Mucosa of descending colon (tissue), 3 donors: ENCODE measurements at regions not wholly inside any gene's neighbourhood (a gene's known extent, or its start where the extent isn't known, plus 50 kb on each side); places are given as distances from the start of the nearest gene placed in this dataset.

ENCODE experiments used
- ATAC-seq: fragments of 200-7000 bp; cut with Tn5 transposase; one replicate; pipeline ENCODE4 v1.9.1; 2020; ENCODE audit warnings: mild to moderate bottlenecking, moderate library complexity
- DNase-seq, 3 donors: peaks; one replicate each; pipeline ENCODE4 v3.0.0-alpha.2; 2020
- H3K36me3 ChIP-seq: fragments of 200-600 bp; one replicate; pipeline ENCODE4 v1.8.0; 2021; ENCODE audit warnings: low read depth, mild to moderate bottlenecking
- H3K4me1 ChIP-seq: fragments of 200-600 bp; one replicate; pipeline ENCODE4 v1.8.0; 2021; ENCODE audit warnings: low read depth, mild to moderate bottlenecking
- H3K4me3 ChIP-seq: fragments of 200-600 bp; one replicate; pipeline ENCODE4 v1.8.0; 2021; ENCODE audit warnings: mild to moderate bottlenecking
- H3K9me3 ChIP-seq: fragments of 200-600 bp; one replicate; pipeline ENCODE4 v1.8.0; 2021; ENCODE audit warnings: mild to moderate bottlenecking
- CTCF ChIP-seq: fragments of 200-600 bp; IDR thresholded peaks from one replicate; pipeline ENCODE4 v1.8.0; 2022; ENCODE audit warnings: antibody characterized with exemption, mild to moderate bottlenecking
- intact Hi-C, 2 donors: fragments of 100-400 bp; cut with DNase I in 1 of 2; cut with micrococcal nuclease in 1 of 2; formaldehyde crosslinking; loops; one replicate each; pipeline versions ENCODE4 v1.11.0 to v1.11.1; 2022; cut with DNase I, micrococcal nuclease
- donor health status: DM: no; HTN: no; CAD: no; lungs with moderate emphysema.
- donor health status: DM: no; HTN: no; CAD: no.
- donor health status: DM: no; HTN: yes; CAD: no.

GRCh38 chr5:67364381-67364970, 167.9 kb upstream of the CD180 start:
- intact Hi-C loops: no loop called here
- no peak for TF ChIP-seq CTCF
- Histone ChIP-seq H3K4me1 (no peaks in the 10 kb centered on the region), H3K4me3 (no peak overlapping the region), H3K9me3 (no peaks in the 10 kb centered on the region), H3K36me3 (no peaks in the 10 kb centered on the region)
- DNase-seq (no peak), ATAC-seq (no peak)

- ATAC-seq: no peak
- Histone ChIP-seq H3K4me3 (no peak overlapping the region), H3K36me3 (no peaks in the 10 kb centered on the region), H3K4me1 (no peaks in the 10 kb centered on the region), H3K9me3 (no peaks in the 10 kb centered on the region)
- no peak for TF ChIP-seq CTCF
- DNase-seq: no peak
- intact Hi-C loops: no loop called here
Measured at GRCh38 chr5:67363963-67364362, 167.4 kb upstream of the CD180 start.

GRCh38 chr5:67363180-67363709, 166.6 kb upstream of the CD180 start:
- ATAC-seq (no peak), DNase-seq (no peak)
- H3K4me3 ChIP-seq: no peak overlapping the region
- intact Hi-C loops: no loop called here
- no peaks in the 10 kb centered on the region for H3K4me1 ChIP-seq
- H3K9me3 ChIP-seq: no peaks in the 10 kb centered on the region
- H3K36me3 ChIP-seq: no peaks in the 10 kb centered on the region
- no peak for TF ChIP-seq CTCF

- ATAC-seq: no peak
- intact Hi-C loops: no loop called here
Measured at GRCh38 chr5:67361932-67362729, 165.5 kb upstream of the CD180 start.

GRCh38 chr5:67360047-67360446, 163.4 kb upstream of the CD180 start:
- intact Hi-C loops: no loop called here
- ATAC-seq (no peak), DNase-seq (no peak)
- no peak for TF ChIP-seq CTCF
- H3K4me1 ChIP-seq: no peaks in the 10 kb centered on the region
- H3K9me3 ChIP-seq: no peaks in the 10 kb centered on the region
- H3K36me3 ChIP-seq: no peaks in the 10 kb centered on the region
- no peak overlapping the region for H3K4me3 ChIP-seq

More at GRCh38 chr5:67361932-67362729, 165.5 kb upstream of the CD180 start:
- Histone ChIP-seq H3K36me3 (no peaks in the 10 kb centered on the region), H3K4me1 (no peaks in the 10 kb centered on the region), H3K4me3 (no peak overlapping the region), H3K9me3 (no peaks in the 10 kb centered on the region)
- TF ChIP-seq CTCF: no peak
- no peak for DNase-seq
